GM12878 (cell line): ENCODE measurements at regions not wholly inside any gene's neighbourhood (a gene's known extent, or its start where the extent isn't known, plus 50 kb on each side); places are given as distances from the start of the nearest gene placed in this dataset.

Source experiments
- ATAC-seq: fragments of 200-7000 bp; cut with Tn5 transposase; 3 replicates; pipeline ENCODE4 v1.9.1; 2020; ENCODE audit warnings: mild to moderate bottlenecking, moderate library complexity
- BruUV-seq: library from RNA; stranded (reverse); fragments of 400-500 nt; replicated peaks from 2 replicates; lab custom pipeline; 2021; lab: Mats Ljungman, UMichigan
- CTCF ChIA-PET: fragments of 300-600 bp; sonication (Branson Sonifier 250); formaldehyde crosslinking; extraction: SDS; loops from one replicate; lab custom pipeline; 2021; ENCODE audit warnings: inconsistent platforms; lab: Yijun Ruan, JAX
- POLR2A ChIA-PET: fragments of 350-600 bp; formaldehyde crosslinking; extraction: SDS; loops from one replicate; lab custom pipeline; 2021; ENCODE audit warnings: inconsistent platforms; lab: Charles Lee
- RAD21 ChIA-PET: fragments of 300-600 bp; sonication (Branson Sonifier 250); formaldehyde crosslinking; loops from one replicate; lab custom pipeline; 2023; ENCODE audit warnings: antibody characterized with exemption; ENCODE audit not compliant: unreplicated experiment; lab: Charles Lee
- SMC1A ChIA-PET: fragments of 300-600 bp; sonication (Branson Sonifier 250); formaldehyde crosslinking; loops from one replicate; lab custom pipeline; 2023; ENCODE audit not compliant: unreplicated experiment, uncharacterized antibody; lab: Charles Lee
- DNase-seq: peaks from one replicate; pipeline ENCODE4 v3.0.0-alpha.2; 2011; ENCODE audit warnings: low read depth, low spot score
- FAIRE-seq: peaks from 3 replicates; lab custom pipeline; 2011; peaks lifted over from hg19 to GRCh38; lab: Jason Lieb, UNC
- H2AFZ ChIP-seq: 2 replicates; pipeline ENCODE4 v1.6.0; 2011; ENCODE audit warnings: low read depth, low read length, control low read depth; ENCODE audit not compliant: control insufficient read depth
- H3K27ac ChIP-seq: 2 replicates; pipeline ENCODE4 v1.5.1; 2011; ENCODE audit warnings: control low read depth; ENCODE audit not compliant: control insufficient read depth, insufficient read depth
- H3K27me3 ChIP-seq, 2 experiments: replicated peaks in 1 of 2; 2 replicates each; pipeline versions ENCODE4 v1.6.0 to v1.6.1; 2011; ENCODE audit warnings: low read length in 1 of 2; ENCODE audit not compliant: control insufficient read depth in 2 of 2, insufficient read depth in 2 of 2
- H3K36me3 ChIP-seq, 2 experiments: 2 replicates each; pipeline ENCODE4 v1.5.1; 2011; ENCODE audit warnings: low read length in 1 of 2; ENCODE audit not compliant: control insufficient read depth in 2 of 2, insufficient read depth in 2 of 2
- H3K4me1 ChIP-seq: 2 replicates; pipeline ENCODE4 v1.6.1; 2011; ENCODE audit warnings: mild to moderate bottlenecking, low read length, moderate library complexity, mixed read lengths; ENCODE audit not compliant: control insufficient read depth, insufficient read depth
- H3K4me2 ChIP-seq: 2 replicates; pipeline ENCODE4 v1.6.0; 2011; ENCODE audit warnings: control low read depth; ENCODE audit not compliant: control insufficient read depth, insufficient read depth
- H3K4me3 ChIP-seq: fragments of 200-600 bp; sonication (generic); 2 replicates; pipeline ENCODE4 v1.5.1; 2016
- H3K79me2 ChIP-seq: 2 replicates; pipeline ENCODE4 v1.6.0; 2011; ENCODE audit warnings: low read length; ENCODE audit not compliant: control insufficient read depth, insufficient read depth
- H3K9ac ChIP-seq: 2 replicates; pipeline ENCODE4 v1.8.0; 2011; ENCODE audit warnings: low read length, control low read depth, mixed read lengths; ENCODE audit not compliant: control insufficient read depth, insufficient read depth
- H3K9me3 ChIP-seq: replicated peaks from 3 replicates; pipeline ENCODE4 v1.5.1; 2011; ENCODE audit warnings: mild to moderate bottlenecking, low read length; ENCODE audit not compliant: control insufficient read depth, insufficient read depth
- H4K20me1 ChIP-seq: 2 replicates; pipeline ENCODE4 v1.6.0; 2011; ENCODE audit not compliant: control insufficient read depth, insufficient read depth
- BRCA1 ChIP-seq: IDR thresholded peaks from 2 replicates; pipeline ENCODE4 v1.6.1; 2011; ENCODE audit warnings: low read depth, low read length, improper control_type of control experiment
- CHD4 ChIP-seq: fragments of 200-600 bp; sonication (generic); IDR thresholded peaks from 2 replicates; pipeline ENCODE4 v1.6.1; 2016; ENCODE audit warnings: mild to moderate bottlenecking
- NRF1 ChIP-seq: conservative IDR thresholded peaks from 2 replicates; pipeline ENCODE4 v1.6.1; 2011; ENCODE audit warnings: mild to moderate bottlenecking, low read depth, low read length, improper control_type of control experiment
- RUNX3 ChIP-seq: IDR thresholded peaks from 2 replicates; pipeline ENCODE4 v1.6.1; 2012; ENCODE audit warnings: low read length, inconsistent platforms
- SIX5 ChIP-seq: IDR thresholded peaks from 2 replicates; pipeline ENCODE4 v1.6.1; 2011; ENCODE audit warnings: mild to moderate bottlenecking, low read depth, low read length, moderate library complexity; ENCODE audit not compliant: severe bottlenecking
- SMARCA5 ChIP-seq: fragments of 450-650 bp; IDR thresholded peaks from 2 replicates; pipeline ENCODE4 v1.6.1; 2017; ENCODE audit warnings: mild to moderate bottlenecking
- SP1 ChIP-seq: IDR thresholded peaks from one replicate; pipeline ENCODE4 v1.6.1; 2011; ENCODE audit warnings: low read depth, low read length
- WGBS: methylation state at CpG from one replicate; pipeline ENCODE4 v1.1.6; 2016; ENCODE audit warnings: low lambda C conversion rate; ENCODE audit not compliant: insufficient replicate concordance, insufficient coverage; ENCODE audit errors: missing lambda C conversion rate; 5-methylcytosine and 5-hydroxymethylcytosine counted together
- in situ Hi-C: fragments of 300-500 bp; cut with MboI; formaldehyde crosslinking; loops from 9 replicates; pipeline ENCODE4 v1.14.3; 2018; ENCODE audit warnings: mixed read lengths
- intact Hi-C: fragments of 100-400 bp; cut with micrococcal nuclease; formaldehyde crosslinking; loops from one replicate; pipeline ENCODE4 v1.14.2; 2022; ENCODE audit not compliant: unreplicated experiment
- TF ChIP-seq, protein P1 (sequence below): IDR thresholded peaks from 2 replicates; pipeline ENCODE4 v1.6.1; 2012; ENCODE audit warnings: low read depth, low read length, improper control_type of control experiment
- TF ChIP-seq, protein P2 (sequence below): fragments of 450-650 bp; IDR thresholded peaks from 2 replicates; pipeline ENCODE4 v1.6.1; 2017; ENCODE audit warnings: borderline replicate concordance
- TF ChIP-seq, protein P3 (sequence below): IDR thresholded peaks from 2 replicates; pipeline ENCODE4 v1.6.1; 2011; ENCODE audit warnings: low read depth, low read length, improper control_type of control experiment, borderline replicate concordance

DNA sequence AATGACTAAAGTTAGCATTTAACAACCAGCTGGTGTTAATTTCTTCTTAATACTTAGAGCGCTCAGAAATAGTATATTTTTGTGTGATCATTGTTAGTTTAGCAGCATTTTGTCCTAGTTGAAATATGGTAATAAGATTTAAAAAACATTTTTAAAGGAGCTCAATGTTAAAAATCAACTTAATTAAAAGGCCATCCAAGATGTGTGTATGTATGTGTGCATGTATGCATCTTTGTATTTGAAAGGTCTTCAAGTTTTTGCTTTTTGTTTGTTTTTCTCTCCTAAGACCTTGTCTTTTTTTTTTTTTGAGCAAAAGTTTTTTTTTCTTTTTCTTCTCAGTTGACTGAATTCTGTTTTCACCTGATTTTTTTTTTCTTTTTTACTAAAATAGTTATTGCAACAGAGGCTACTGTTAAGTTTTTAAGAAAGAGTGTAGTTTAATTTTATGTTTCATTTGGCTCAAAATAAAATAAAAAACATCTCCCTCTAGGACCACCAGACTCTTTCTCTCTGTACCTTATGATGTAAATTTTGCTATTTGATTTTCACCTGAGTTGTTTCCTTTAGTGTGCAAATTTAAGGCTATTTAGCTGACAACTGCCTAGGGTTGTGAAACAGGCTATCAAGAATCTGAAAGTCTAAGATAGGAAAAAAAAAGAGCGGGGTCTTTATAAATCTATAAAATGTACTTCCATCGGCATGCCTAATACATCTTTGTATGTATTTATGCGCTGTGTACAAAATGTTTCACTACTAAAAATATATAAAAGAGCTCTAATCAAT, 76.4 kb upstream of the C1GALT1 start:
- H2AFZ ChIP-seq = no peak overlapping the region
- FAIRE-seq = no peak

More for the DNA sequence above, 76.4 kb upstream of the C1GALT1 start:
- no peak overlapping the region for H3K4me2 ChIP-seq
- H3K9ac ChIP-seq = no peak overlapping the region
- intact Hi-C loops (loop anchor here (10.0 kb wide), 2 partner anchors 189 to 659 kb away; no protein-coding TSS in a partner anchor), in situ Hi-C loops (no loop called here)
- H3K4me3 ChIP-seq = no peak overlapping the region
- ChIA-PET RAD21 (interaction anchor here (0.9 to 2.1 kb wide), 11 partner anchors 15 to 1190 kb away, joined by 3 to 10 read pairs (median 4); partner anchors contain the start of gene COL28A1), SMC1A (interaction anchor here (0.7 to 3.2 kb wide), 20 partner anchors 8 to 1190 kb away, joined by 3 to 23 read pairs (median 4); no protein-coding TSS in a partner anchor), CTCF (interaction anchor here (0.5 to 6.8 kb wide), 24 partner anchors 8 to 1190 kb away, joined by 3 to 56 read pairs (median 4); partner anchors contain the start of gene C1GALT1), POLR2A (no interaction called here)
- H3K79me2 ChIP-seq = no peaks in the 10 kb centered on the region
- H3K4me1 ChIP-seq = no peaks in the 10 kb centered on the region
- no peaks in the 10 kb centered on the region for H3K9me3 ChIP-seq
- H3K27ac ChIP-seq = no peak overlapping the region
- DNase-seq = no peak
- no peak for TF ChIP-seq SMARCA5
- TF ChIP-seq, protein P1, sequence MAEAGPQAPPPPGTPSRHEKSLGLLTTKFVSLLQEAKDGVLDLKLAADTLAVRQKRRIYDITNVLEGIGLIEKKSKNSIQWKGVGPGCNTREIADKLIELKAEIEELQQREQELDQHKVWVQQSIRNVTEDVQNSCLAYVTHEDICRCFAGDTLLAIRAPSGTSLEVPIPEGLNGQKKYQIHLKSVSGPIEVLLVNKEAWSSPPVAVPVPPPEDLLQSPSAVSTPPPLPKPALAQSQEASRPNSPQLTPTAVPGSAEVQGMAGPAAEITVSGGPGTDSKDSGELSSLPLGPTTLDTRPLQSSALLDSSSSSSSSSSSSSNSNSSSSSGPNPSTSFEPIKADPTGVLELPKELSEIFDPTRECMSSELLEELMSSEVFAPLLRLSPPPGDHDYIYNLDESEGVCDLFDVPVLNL = no peak
- TF ChIP-seq, protein P2, sequence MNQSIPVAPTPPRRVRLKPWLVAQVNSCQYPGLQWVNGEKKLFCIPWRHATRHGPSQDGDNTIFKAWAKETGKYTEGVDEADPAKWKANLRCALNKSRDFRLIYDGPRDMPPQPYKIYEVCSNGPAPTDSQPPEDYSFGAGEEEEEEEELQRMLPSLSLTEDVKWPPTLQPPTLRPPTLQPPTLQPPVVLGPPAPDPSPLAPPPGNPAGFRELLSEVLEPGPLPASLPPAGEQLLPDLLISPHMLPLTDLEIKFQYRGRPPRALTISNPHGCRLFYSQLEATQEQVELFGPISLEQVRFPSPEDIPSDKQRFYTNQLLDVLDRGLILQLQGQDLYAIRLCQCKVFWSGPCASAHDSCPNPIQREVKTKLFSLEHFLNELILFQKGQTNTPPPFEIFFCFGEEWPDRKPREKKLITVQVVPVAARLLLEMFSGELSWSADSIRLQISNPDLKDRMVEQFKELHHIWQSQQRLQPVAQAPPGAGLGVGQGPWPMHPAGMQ = no peak
- no peak for TF ChIP-seq CHD4
- TF ChIP-seq SP1 = no peak
- TF ChIP-seq BRCA1 = no peak
- no peak for TF ChIP-seq SIX5
- TF ChIP-seq, protein P3, sequence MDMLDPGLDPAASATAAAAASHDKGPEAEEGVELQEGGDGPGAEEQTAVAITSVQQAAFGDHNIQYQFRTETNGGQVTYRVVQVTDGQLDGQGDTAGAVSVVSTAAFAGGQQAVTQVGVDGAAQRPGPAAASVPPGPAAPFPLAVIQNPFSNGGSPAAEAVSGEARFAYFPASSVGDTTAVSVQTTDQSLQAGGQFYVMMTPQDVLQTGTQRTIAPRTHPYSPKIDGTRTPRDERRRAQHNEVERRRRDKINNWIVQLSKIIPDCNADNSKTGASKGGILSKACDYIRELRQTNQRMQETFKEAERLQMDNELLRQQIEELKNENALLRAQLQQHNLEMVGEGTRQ = no peak
- TF ChIP-seq NRF1 = no peak
- no peak for TF ChIP-seq RUNX3
- H4K20me1 ChIP-seq = no peaks in the 10 kb centered on the region
- H3K36me3 ChIP-seq = no peaks in the 10 kb centered on the region
- no peak for ATAC-seq
- WGBS = 93% methylated on average over 4 of the region's 4 CpGs
- no peaks in the 10 kb centered on the region for H3K27me3 ChIP-seq
- no TSS peak for BruUV-seq
